Right lobe of liver (tissue), 4 donors: ENCODE measurements at regions not wholly inside any gene's neighbourhood (a gene's known extent, or its start where the extent isn't known, plus 50 kb on each side); places are given as distances from the start of the nearest gene placed in this dataset.

Source experiments
- POLR2A ChIP-seq: fragments of 450-650 bp; IDR thresholded peaks from one replicate; pipeline ENCODE4 v1.6.1; 2017; ENCODE audit warnings: antibody characterized with exemption, mild to moderate bottlenecking
- TF ChIP-seq, protein P1 (sequence below), 4 donors: fragments of 200-600 bp in 3 of 4; fragments of 450-650 bp in 1 of 4; IDR thresholded peaks; one replicate each; pipeline versions ENCODE4 v1.5.1 to v1.8.0; 2016 to 2022; ENCODE audit warnings: antibody characterized with exemption in 4 of 4, mild to moderate bottlenecking in 2 of 4
- donor health status: DM: no; HTN: no; CAD: no.
- donor health status: DM: no; HTN: no; CAD: no.
- donor health status: DM: no; HTN: yes; CAD: no.

DNA sequence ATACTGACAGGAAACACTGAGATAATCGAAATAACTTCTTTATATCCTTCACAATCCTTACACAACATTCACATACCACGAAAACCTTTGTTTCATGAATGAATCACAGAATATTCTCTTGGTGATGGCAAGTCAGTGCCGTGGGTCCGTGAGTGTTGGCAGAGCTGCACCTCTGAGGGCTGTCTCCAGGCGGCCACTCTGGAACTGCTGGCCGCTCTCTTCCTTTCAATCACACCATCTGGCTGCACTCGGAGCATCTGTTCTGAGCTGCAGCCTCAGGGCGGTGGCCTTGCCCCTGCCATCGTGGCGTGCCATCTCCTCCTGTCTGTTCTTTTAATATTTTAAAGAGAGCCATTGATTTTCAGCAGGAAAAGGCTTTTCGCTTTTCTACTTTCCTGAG lies 129.4 kb upstream of the AFDN start:
- TF ChIP-seq, protein P1, sequence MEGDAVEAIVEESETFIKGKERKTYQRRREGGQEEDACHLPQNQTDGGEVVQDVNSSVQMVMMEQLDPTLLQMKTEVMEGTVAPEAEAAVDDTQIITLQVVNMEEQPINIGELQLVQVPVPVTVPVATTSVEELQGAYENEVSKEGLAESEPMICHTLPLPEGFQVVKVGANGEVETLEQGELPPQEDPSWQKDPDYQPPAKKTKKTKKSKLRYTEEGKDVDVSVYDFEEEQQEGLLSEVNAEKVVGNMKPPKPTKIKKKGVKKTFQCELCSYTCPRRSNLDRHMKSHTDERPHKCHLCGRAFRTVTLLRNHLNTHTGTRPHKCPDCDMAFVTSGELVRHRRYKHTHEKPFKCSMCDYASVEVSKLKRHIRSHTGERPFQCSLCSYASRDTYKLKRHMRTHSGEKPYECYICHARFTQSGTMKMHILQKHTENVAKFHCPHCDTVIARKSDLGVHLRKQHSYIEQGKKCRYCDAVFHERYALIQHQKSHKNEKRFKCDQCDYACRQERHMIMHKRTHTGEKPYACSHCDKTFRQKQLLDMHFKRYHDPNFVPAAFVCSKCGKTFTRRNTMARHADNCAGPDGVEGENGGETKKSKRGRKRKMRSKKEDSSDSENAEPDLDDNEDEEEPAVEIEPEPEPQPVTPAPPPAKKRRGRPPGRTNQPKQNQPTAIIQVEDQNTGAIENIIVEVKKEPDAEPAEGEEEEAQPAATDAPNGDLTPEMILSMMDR (IDR thresholded peaks at IDR 0.05): no peak
- no peak for TF ChIP-seq POLR2A
